ENCODE measurements at regions not wholly inside any gene's neighbourhood (a gene's known extent, or its start where the extent isn't known, plus 50 kb on each side); places are given as distances from the start of the nearest gene placed in this dataset.

DNA sequence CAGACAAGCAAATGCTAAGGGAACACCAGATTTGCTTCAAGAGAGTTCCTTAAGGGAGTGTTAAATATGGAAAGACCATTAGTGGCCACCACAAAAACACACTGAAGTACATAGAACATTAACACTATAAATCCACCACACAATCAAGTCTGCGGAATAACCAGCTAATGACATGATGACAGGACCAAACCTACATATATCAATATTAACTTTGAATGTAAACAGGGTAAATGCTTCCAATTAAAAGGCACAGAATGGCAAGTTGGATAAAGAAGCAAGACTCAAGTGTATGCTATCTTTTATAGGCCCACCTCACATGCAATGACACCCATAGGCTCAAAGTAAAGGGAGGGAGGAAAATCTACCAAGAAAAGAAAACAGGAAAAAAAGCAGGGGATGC is 291.3 kb downstream of the COG6 start:
- TF ChIP-seq, protein P1, sequence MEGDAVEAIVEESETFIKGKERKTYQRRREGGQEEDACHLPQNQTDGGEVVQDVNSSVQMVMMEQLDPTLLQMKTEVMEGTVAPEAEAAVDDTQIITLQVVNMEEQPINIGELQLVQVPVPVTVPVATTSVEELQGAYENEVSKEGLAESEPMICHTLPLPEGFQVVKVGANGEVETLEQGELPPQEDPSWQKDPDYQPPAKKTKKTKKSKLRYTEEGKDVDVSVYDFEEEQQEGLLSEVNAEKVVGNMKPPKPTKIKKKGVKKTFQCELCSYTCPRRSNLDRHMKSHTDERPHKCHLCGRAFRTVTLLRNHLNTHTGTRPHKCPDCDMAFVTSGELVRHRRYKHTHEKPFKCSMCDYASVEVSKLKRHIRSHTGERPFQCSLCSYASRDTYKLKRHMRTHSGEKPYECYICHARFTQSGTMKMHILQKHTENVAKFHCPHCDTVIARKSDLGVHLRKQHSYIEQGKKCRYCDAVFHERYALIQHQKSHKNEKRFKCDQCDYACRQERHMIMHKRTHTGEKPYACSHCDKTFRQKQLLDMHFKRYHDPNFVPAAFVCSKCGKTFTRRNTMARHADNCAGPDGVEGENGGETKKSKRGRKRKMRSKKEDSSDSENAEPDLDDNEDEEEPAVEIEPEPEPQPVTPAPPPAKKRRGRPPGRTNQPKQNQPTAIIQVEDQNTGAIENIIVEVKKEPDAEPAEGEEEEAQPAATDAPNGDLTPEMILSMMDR (IDR thresholded peaks at IDR 0.05), result no peak
- no peak for TF ChIP-seq POLR2A (IDR thresholded peaks at IDR 0.05)

All from right lobe of liver (tissue), 4 donors.